Lung (tissue), 11 donors: ENCODE measurements at regions not wholly inside any gene's neighbourhood (a gene's known extent, or its start where the extent isn't known, plus 50 kb on each side); places are given as distances from the start of the nearest gene placed in this dataset.
A peak's percentile ranks its signal among the peaks of the same experiment; 100 is the strongest.
"Not testable (repeated sequence)": the region's sequence is repeated elsewhere in the genome, so short reads cannot be mapped to it uniquely, and the experiment has no call there.

Experiments
- ATAC-seq: fragments of 200-7000 bp; cut with Tn5 transposase; one replicate; pipeline ENCODE4 v1.9.1; 2020; ENCODE audit warnings: moderate number of reproducible peaks; ENCODE audit not compliant: insufficient read depth, low FRiP score
- DNase-seq, 3 donors: peaks; one replicate each; pipeline ENCODE4 v3.0.0-alpha.2; 2013 to 2017
- H3K27ac ChIP-seq, 2 donors: one replicate each; pipeline ENCODE4 v1.5.1; 2013; ENCODE audit warnings: mild to moderate bottlenecking in 2 of 2, moderate library complexity in 2 of 2, control low read depth in 1 of 2, inconsistent platforms in 1 of 2, low read depth in 1 of 2, low read length in 1 of 2
- H3K27me3 ChIP-seq, 3 donors: one replicate each; pipeline ENCODE4 v1.5.1; 2013; ENCODE audit warnings: low read length in 2 of 3; ENCODE audit not compliant: control insufficient read depth in 3 of 3, insufficient read depth in 3 of 3
- H3K36me3 ChIP-seq, 4 donors: one replicate each; pipeline ENCODE4 v1.5.1; 2013; ENCODE audit warnings: low read length in 4 of 4, mild to moderate bottlenecking in 1 of 4, moderate library complexity in 1 of 4; ENCODE audit not compliant: control insufficient read depth in 4 of 4, insufficient read depth in 4 of 4
- H3K4me1 ChIP-seq, 5 donors: one replicate each; pipeline ENCODE4 v1.5.1; 2013; ENCODE audit warnings: low read length in 5 of 5, mild to moderate bottlenecking in 2 of 5, moderate library complexity in 1 of 5; ENCODE audit not compliant: control insufficient read depth in 5 of 5, insufficient read depth in 5 of 5
- H3K4me3 ChIP-seq: one replicate; pipeline ENCODE4 v1.5.1; 2013; ENCODE audit warnings: mild to moderate bottlenecking, control low read depth, moderate library complexity
- H3K9ac ChIP-seq, 2 donors: one replicate each; pipeline ENCODE4 v1.5.1; 2013; ENCODE audit warnings: low read length in 2 of 2, control low read depth in 1 of 2; ENCODE audit not compliant: insufficient read depth in 1 of 2
- H3K9me3 ChIP-seq, 4 donors: one replicate each; pipeline ENCODE4 v1.5.1; 2013; ENCODE audit warnings: low read length in 3 of 4, mild to moderate bottlenecking in 1 of 4, moderate library complexity in 1 of 4; ENCODE audit not compliant: control insufficient read depth in 4 of 4, insufficient read depth in 3 of 4
- CTCF ChIP-seq: IDR thresholded peaks from 2 replicates; pipeline ENCODE4 v1.5.1; 2012; ENCODE audit warnings: mild to moderate bottlenecking; ENCODE audit errors: control extremely low read depth, extremely low read depth
- WGBS, 2 donors: extraction: QIAGEN DNeasy Blood & Tissue Kit; methylation state at CpG; one replicate each; pipeline ENCODE4 v1.1.7; 2013; 5-methylcytosine and 5-hydroxymethylcytosine counted together
- donor health status: control.
- donor health status: control.
- donor health status: Bipolar disorder and iron deficiency.
- donor health status: healthy.
- donor health status: DM: yes; HTN: yes; CAD: no.

- Histone ChIP-seq H3K27me3 (no peaks in the 10 kb centered on the region), H3K27ac (no peak overlapping the region), H3K9me3 (peaks cover 0 to 5% (median 2%) of the 10 kb centered on the region in 4 donors), H3K4me1 (peaks cover 0 to 4% (median 0%) of the 10 kb centered on the region in 5 donors), H3K36me3 (no peaks in the 10 kb centered on the region), H3K9ac (no peak overlapping the region), H3K4me3 (no peak overlapping the region)
- WGBS, 2 donors = 75 to 81% methylated on average over 4 of the region's 4 CpGs
- TF ChIP-seq CTCF = no peak
- ATAC-seq (no peak), DNase-seq (peak in 1 of 3 donors; percentile 10)
Measured at GRCh38 chr9:79431019-79431679, 140.6 kb upstream of the TLE4 start.

GRCh38 chr9:79432485-79432884 lies 139.3 kb upstream of the TLE4 start:
- no peak overlapping the region for H3K27ac ChIP-seq
- H3K9ac ChIP-seq = no peak overlapping the region
- no peaks in the 10 kb centered on the region for H3K27me3 ChIP-seq
- no peak for DNase-seq
- WGBS, 2 donors = 97 to 98% methylated on average over 1 of the region's 1 CpG
- TF ChIP-seq CTCF = no peak
- peaks cover 0 to 4% (median 0%) of the 10 kb centered on the region in 5 donors for H3K4me1 ChIP-seq
- H3K36me3 ChIP-seq = no peaks in the 10 kb centered on the region
- ATAC-seq = no peak
- H3K9me3 ChIP-seq = no peaks in the 10 kb centered on the region
- no peak overlapping the region for H3K4me3 ChIP-seq

- DNase-seq = peak; percentile 15 to 65 (median 40)
- no peak overlapping the region for H3K27ac ChIP-seq
- H3K4me1 ChIP-seq = peaks cover 0 to 4% (median 0%) of the 10 kb centered on the region in 5 donors
Measured at GRCh38 chr9:79433703-79434102, 138.1 kb upstream of the TLE4 start.

GRCh38 chr9:79439221-79439620 lies 132.5 kb upstream of the TLE4 start:
- DNase-seq = peak in 2 of 3 donors; percentile 13 to 17
- WGBS, 2 donors = 13 to 28% methylated on average over 19 of the region's 19 CpGs
- H3K9me3 ChIP-seq, H3K9ac ChIP-seq, ATAC-seq, H3K27ac ChIP-seq, H3K4me1 ChIP-seq, H3K36me3 ChIP-seq, H3K4me3 ChIP-seq, H3K27me3 ChIP-seq: not testable (repeated sequence)

More at GRCh38 chr9:79433703-79434102, 138.1 kb upstream of the TLE4 start:
- ATAC-seq = no peak
- Histone ChIP-seq H3K4me3 (no peak overlapping the region), H3K9ac (no peak overlapping the region), H3K27me3 (no peaks in the 10 kb centered on the region), H3K9me3 (no peaks in the 10 kb centered on the region), H3K36me3 (no peaks in the 10 kb centered on the region)
- TF ChIP-seq CTCF = no peak
